ENCODE measurements at regions not wholly inside any gene's neighbourhood (a gene's known extent, or its start where the extent isn't known, plus 50 kb on each side); places are given as distances from the start of the nearest gene placed in this dataset.
"Not testable (repeated sequence)": the region's sequence is repeated elsewhere in the genome, so short reads cannot be mapped to it uniquely, and the experiment has no call there.

- DNase-seq = no peak
Observed at GRCh38 chr12:28063355-28063880, 90.9 kb upstream of the PTHLH start.

GRCh38 chr12:28065374-28065773 is 92.8 kb upstream of the PTHLH start:
- DNase-seq = no peak

- no peak for DNase-seq
Observed at GRCh38 chr12:28065889-28066630, 93.5 kb upstream of the PTHLH start.

- no peak for DNase-seq
Observed at GRCh38 chr12:28066879-28067278, 94.3 kb upstream of the PTHLH start.

- DNase-seq = no peak
Observed at GRCh38 chr12:28068467-28068866, 95.9 kb upstream of the PTHLH start.

GRCh38 chr12:28079539-28079938 is 107.0 kb upstream of the PTHLH start:
- DNase-seq = no peak

GRCh38 chr12:28082096-28082495 is 108.2 kb upstream of the CCDC91 start:
- no peak for DNase-seq

- no peak for DNase-seq
Observed at GRCh38 chr12:28083840-28084678, 106.2 kb upstream of the CCDC91 start.

GRCh38 chr12:28086521-28087155 is 103.6 kb upstream of the CCDC91 start:
- no peak for DNase-seq

- DNase-seq = no peak
Observed at GRCh38 chr12:28088566-28089272, 101.5 kb upstream of the CCDC91 start.

GRCh38 chr12:28089338-28089737 is 100.9 kb upstream of the CCDC91 start:
- DNase-seq = no peak

GRCh38 chr12:28090835-28091234 is 99.4 kb upstream of the CCDC91 start:
- DNase-seq = no peak

GRCh38 chr12:28092396-28092795 is 97.9 kb upstream of the CCDC91 start:
- DNase-seq = no peak

GRCh38 chr12:28096649-28097048 is 93.6 kb upstream of the CCDC91 start:
- no peak for DNase-seq

- DNase-seq = no peak
Observed at GRCh38 chr12:28097221-28097620, 93.0 kb upstream of the CCDC91 start.

- not testable (repeated sequence) for DNase-seq
Observed at GRCh38 chr12:28099245-28099644, 91.0 kb upstream of the CCDC91 start.

GRCh38 chr12:28099871-28100270 is 90.4 kb upstream of the CCDC91 start:
- DNase-seq = no peak

GRCh38 chr12:28100717-28101116 is 89.5 kb upstream of the CCDC91 start:
- DNase-seq = no peak

GRCh38 chr12:28104316-28104715 is 85.9 kb upstream of the CCDC91 start:
- no peak for DNase-seq

- no peak for DNase-seq
Observed at GRCh38 chr12:28104903-28105864, 85.1 kb upstream of the CCDC91 start.

- no peak for DNase-seq
Observed at GRCh38 chr12:28107679-28108078, 82.6 kb upstream of the CCDC91 start.

- no peak for DNase-seq
Observed at GRCh38 chr12:28108599-28108998, 81.7 kb upstream of the CCDC91 start.
